ENCODE measurements at regions not wholly inside any gene's neighbourhood (a gene's known extent, or its start where the extent isn't known, plus 50 kb on each side); places are given as distances from the start of the nearest gene placed in this dataset.

DNA sequence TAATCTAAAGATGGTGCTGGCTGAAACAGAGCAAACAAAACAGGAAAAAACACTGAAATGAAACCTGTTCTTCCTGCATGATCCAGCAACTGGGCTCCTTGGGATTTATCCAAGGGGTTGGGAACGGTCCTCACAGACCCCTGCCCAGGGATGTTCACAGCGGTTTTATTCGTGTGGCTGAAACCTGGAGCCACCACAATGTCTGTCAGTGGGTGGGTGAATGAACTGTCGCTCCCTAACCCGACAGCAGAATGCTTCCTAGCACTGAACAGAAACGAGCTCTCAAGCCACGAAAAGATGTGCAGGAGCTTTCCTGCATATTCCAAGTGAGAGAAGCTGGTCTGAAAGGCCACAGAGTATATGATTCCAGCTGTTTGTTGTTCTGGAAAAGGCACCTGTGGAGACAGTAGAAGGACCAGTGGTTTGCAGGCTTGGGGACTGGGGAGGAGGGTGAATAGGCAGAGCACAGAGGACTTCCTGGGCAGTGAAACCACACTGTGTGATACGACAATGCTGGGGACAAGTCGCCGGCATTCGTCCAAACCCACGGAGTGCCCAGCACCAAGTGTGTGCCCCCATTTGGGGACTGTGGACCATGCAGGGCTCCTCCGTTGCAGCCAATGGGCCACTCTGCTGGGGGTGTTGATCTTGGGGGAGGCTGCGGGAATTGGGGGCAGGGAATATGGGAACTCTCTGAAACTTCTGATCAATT is 73.9 kb downstream of the TEX29 start:
- peak in 1 of 2 donors; percentile 13 for DNase-seq
- intact Hi-C loops (cut with DNase I; ENCODE audit: low total_unique reads), result no loop called here
- TF ChIP-seq POLR2A (IDR thresholded peaks at IDR 0.05) (no peak), POLR2AphosphoS5 (IDR thresholded peaks at IDR 0.05) (no peak), EP300 (IDR thresholded peaks at IDR 0.05) (no peak)
- TF ChIP-seq, protein P1, sequence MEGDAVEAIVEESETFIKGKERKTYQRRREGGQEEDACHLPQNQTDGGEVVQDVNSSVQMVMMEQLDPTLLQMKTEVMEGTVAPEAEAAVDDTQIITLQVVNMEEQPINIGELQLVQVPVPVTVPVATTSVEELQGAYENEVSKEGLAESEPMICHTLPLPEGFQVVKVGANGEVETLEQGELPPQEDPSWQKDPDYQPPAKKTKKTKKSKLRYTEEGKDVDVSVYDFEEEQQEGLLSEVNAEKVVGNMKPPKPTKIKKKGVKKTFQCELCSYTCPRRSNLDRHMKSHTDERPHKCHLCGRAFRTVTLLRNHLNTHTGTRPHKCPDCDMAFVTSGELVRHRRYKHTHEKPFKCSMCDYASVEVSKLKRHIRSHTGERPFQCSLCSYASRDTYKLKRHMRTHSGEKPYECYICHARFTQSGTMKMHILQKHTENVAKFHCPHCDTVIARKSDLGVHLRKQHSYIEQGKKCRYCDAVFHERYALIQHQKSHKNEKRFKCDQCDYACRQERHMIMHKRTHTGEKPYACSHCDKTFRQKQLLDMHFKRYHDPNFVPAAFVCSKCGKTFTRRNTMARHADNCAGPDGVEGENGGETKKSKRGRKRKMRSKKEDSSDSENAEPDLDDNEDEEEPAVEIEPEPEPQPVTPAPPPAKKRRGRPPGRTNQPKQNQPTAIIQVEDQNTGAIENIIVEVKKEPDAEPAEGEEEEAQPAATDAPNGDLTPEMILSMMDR (IDR thresholded peaks at IDR 0.05), result no peak
- H3K36me3 ChIP-seq, result no peaks in the 10 kb centered on the region
- 84 to 88% (median 87%) methylated on average over 14 of the region's 14 CpGs for WGBS, 5 donors
- no peaks in the 10 kb centered on the region for H3K9me3 ChIP-seq
- H3K27ac ChIP-seq, result no peak overlapping the region
- H3K27me3 ChIP-seq, result no peaks in the 10 kb centered on the region
- H3K4me3 ChIP-seq, result no peak overlapping the region
- no peaks in the 10 kb centered on the region for H3K4me1 ChIP-seq

DNA sequence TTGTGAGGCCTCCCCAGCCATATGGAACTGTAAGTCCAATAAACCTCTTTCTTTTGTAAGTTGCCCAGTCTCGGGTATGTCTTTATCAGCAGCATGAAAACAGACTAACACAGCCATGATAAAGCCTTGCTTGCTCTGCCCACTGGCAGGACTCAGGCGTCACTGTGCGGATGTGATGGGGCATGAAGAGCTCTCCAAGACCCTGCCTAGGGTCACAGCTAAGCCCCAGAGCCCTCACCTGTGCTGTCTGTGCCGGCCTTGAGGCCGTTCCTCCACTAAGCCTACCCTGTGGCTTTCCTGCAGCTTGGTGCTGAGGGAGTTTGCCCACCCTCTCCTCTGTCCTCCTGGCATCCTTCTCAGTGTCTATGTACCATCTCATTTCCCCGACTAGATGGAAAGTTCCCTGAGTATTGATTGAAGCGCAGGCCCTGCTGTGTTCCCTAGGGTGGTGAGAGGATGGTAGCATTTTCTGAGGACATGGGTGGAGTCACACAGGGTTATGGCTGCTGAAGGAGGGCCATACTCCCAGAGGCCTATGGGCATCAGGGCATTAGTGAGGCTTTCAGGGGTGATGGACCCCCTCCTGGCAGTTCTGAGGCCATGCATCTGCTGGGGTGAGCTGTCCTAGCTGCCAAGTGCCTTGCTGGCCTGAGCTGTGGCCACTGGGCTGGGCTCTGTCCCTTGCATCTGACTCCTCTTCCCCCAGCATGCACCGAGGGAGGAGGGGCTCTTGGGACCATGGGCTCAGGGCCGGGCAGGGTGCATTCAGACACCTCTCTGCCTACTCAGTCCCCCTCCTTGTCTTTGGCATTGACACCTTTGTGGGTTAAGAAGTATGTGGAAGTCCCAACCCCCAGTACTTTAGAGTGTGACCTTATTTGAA is 75.3 kb downstream of the TEX29 start:
- no peak overlapping the region for H3K4me3 ChIP-seq
- H3K4me1 ChIP-seq, result no peaks in the 10 kb centered on the region
- 75 to 92% (median 91%) methylated on average over 8 to 9 of the region's 9 CpGs for WGBS, 5 donors
- H3K36me3 ChIP-seq, result no peaks in the 10 kb centered on the region
- intact Hi-C loops (cut with DNase I; ENCODE audit: low total_unique reads), result no loop called here
- no peaks in the 10 kb centered on the region for H3K9me3 ChIP-seq
- H3K27me3 ChIP-seq, result no peaks in the 10 kb centered on the region
- TF ChIP-seq POLR2AphosphoS5 (IDR thresholded peaks at IDR 0.05), result no peak
- TF ChIP-seq POLR2A (IDR thresholded peaks at IDR 0.05), result no peak
- no peak overlapping the region for H3K27ac ChIP-seq
- DNase-seq, result peak in 1 of 2 donors; percentile 9

DNA sequence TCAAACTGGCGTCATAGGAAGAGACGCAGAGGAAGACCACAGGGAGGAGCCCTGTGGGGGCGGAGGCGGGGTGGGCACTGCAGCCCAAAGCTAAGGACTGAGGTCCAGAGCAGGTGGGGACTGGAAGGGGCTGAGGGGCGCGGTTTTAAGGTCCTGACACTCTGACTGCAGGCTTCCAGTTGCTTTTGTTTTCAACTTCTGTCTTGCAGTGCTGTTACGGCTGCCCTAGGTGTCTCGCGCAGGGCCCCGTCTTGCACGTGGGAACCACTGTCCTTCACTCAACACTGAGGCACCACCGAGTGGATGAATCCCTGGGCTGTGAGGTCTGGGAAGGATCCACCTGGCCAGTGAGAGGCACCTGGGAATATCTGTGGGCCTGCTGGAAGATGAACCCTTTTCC is 76.0 kb downstream of the TEX29 start:
- WGBS, 5 donors, result 76 to 90% (median 85%) methylated on average over 12 of the region's 12 CpGs
- H3K36me3 ChIP-seq, result no peaks in the 10 kb centered on the region
- H3K4me1 ChIP-seq, result no peaks in the 10 kb centered on the region
- H3K27me3 ChIP-seq, result no peaks in the 10 kb centered on the region
- DNase-seq, result peak in 1 of 2 donors; percentile 18
- intact Hi-C loops (cut with DNase I; ENCODE audit: low total_unique reads), result no loop called here
- TF ChIP-seq, protein P1 (IDR thresholded peaks at IDR 0.05), result no peak
- no peak for TF ChIP-seq POLR2AphosphoS5 (IDR thresholded peaks at IDR 0.05)
- TF ChIP-seq EP300 (IDR thresholded peaks at IDR 0.05), result no peak
- no peak overlapping the region for H3K27ac ChIP-seq
- H3K4me3 ChIP-seq, result no peak overlapping the region
- H3K9me3 ChIP-seq, result no peaks in the 10 kb centered on the region

DNA sequence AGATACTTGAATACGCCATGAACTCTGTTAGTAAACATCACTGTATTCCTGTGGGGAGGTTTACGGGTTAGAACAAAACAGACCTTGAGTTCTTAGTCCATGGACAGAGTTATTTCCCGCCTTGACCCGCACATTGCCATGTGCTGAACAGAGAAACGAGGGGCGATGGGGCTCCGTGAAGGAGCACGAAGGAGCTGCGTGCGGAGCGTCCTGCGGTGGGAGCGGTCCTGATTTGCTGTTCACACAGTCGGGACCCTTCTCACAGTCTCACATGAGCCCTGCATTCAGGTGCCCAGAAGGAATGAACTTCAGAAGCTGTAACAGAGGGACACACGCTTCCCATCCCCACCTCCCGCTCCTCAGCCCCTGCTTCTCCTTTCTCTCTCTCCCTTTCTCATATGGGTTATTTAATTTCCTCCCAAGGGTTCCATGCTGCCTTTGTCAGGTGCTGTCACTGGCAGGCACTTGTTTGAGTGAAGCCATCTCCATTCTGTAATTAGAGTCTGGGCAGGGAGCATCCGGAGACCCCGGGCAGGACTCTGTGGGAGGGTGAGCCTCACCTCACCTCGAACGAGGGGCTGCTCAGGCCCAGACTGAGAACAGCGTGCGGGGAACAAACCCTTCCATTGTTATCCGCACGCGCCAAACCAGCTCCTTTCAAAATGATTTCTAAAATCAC is 76.9 kb downstream of the TEX29 start:
- Histone ChIP-seq H3K27ac (no peak overlapping the region), H3K4me1 (no peaks in the 10 kb centered on the region), H3K9me3 (no peaks in the 10 kb centered on the region), H3K4me3 (no peak overlapping the region), H3K36me3 (no peaks in the 10 kb centered on the region), H3K27me3 (no peaks in the 10 kb centered on the region)
- no peak for TF ChIP-seq POLR2AphosphoS5 (IDR thresholded peaks at IDR 0.05)
- TF ChIP-seq EP300 (IDR thresholded peaks at IDR 0.05), result no peak
- TF ChIP-seq POLR2A (IDR thresholded peaks at IDR 0.05), result no peak
- TF ChIP-seq, protein P1 (IDR thresholded peaks at IDR 0.05), result no peak
- DNase-seq, result peak in 1 of 2 donors; percentile 10
- WGBS, 5 donors, result 89 to 95% (median 93%) methylated on average over 25 of the region's 25 CpGs
- intact Hi-C loops (cut with DNase I; ENCODE audit: low total_unique reads), result no loop called here

Measured in stomach (tissue), 8 donors.